ENCODE measurements at regions not wholly inside any gene's neighbourhood (a gene's known extent, or its start where the extent isn't known, plus 50 kb on each side); places are given as distances from the start of the nearest gene placed in this dataset.

DNA sequence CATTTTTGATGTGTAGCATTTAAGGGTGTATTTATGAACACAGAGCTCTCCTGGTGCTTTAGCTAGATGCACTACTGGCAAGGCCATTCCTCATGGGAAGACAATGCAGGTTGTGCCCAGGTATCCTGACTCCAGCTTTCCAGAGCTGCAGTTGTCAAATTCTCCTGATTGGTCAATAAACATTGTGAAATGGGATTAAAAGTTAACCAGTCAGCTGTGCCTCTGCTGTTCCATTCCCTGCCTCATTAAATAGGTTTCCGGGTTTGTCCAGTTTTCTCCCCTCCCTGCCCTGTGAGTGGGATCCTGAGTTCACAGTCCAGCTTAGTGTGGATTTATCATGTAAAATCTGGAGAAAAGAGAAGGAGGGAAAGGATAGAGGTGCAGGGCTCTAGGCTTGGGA, 207.3 kb downstream of the SQOR start:
- no peak overlapping the region for H2AK5ac ChIP-seq (ENCODE audit: low read depth, low read length)
- ChIA-PET CTCF (no interaction called here), POLR2A (ENCODE audit: unreplicated experiment) (no interaction called here)
- H3K14ac ChIP-seq (replicated peaks; ENCODE audit: low read depth, low read length), result no peak overlapping the region
- no peak overlapping the region for H3K4ac ChIP-seq (ENCODE audit: low read depth, low read length)
- no peaks in the 10 kb centered on the region for H3K36me3 ChIP-seq (ENCODE audit: control insufficient read depth, insufficient read depth, low read length)
- H3K4me2 ChIP-seq (ENCODE audit: low read depth, low read length), result no peak overlapping the region
- no peaks in the 10 kb centered on the region for H3K79me1 ChIP-seq (ENCODE audit: low read depth in 1 of 2, low read length in 2 of 2)
- H3K18ac ChIP-seq (ENCODE audit: low read depth, low read length), result no peak overlapping the region
- ATAC-seq (ENCODE audit: low read depth) (no peak), DNase-seq (no peak)
- no peak overlapping the region for H3K4me3 ChIP-seq (ENCODE audit: insufficient read depth, low read depth, low read length)
- WGBS, 2 experiments (ENCODE audit: extremely low coverage in 2 of 2, insufficient read length in 1 of 2), result no CpG with 5 or more reads among the region's 1 CpG
- no peak overlapping the region for H3K23ac ChIP-seq (ENCODE audit: low read depth, low read length)
- TF ChIP-seq POLR2A (IDR thresholded peaks at IDR 0.05; ENCODE audit: low read depth, low read length), result no peak
- no peaks in the 10 kb centered on the region for H3K4me1 ChIP-seq (ENCODE audit: control insufficient read depth, insufficient read depth, low read length)
- BruUV-seq (replicated peaks), result no TSS peak
- H4K8ac ChIP-seq (ENCODE audit: low read depth in 2 of 2, low read length in 2 of 2), result no peak overlapping the region
- H2AK9ac ChIP-seq (replicated peaks; ENCODE audit: low read depth, low read length, poor library complexity), result no peak overlapping the region
- H4K5ac ChIP-seq (ENCODE audit: low read depth, low read length), result no peak overlapping the region
- no peak overlapping the region for H2BK15ac ChIP-seq (ENCODE audit: low read depth, low read length)
- H2AFZ ChIP-seq (replicated peaks; ENCODE audit: low read length, poor library complexity), result no peak overlapping the region
- H3K9ac ChIP-seq (ENCODE audit: low read depth, low read length), result no peak overlapping the region
- intact Hi-C loops (cut with micrococcal nuclease), result no loop called here
- no peak overlapping the region for H3K56ac ChIP-seq (ENCODE audit: extremely low read depth, insufficient read depth, low read length)
- no peak overlapping the region for H2BK20ac ChIP-seq (ENCODE audit: low read depth, low read length)
- no peak overlapping the region for H2BK5ac ChIP-seq (ENCODE audit: low read depth, low read length, poor library complexity, severe bottlenecking)
- H3K27ac ChIP-seq (ENCODE audit: insufficient read depth, low read length), result no peak overlapping the region
- in situ Hi-C loops (cut with MboI; ENCODE audit: low sequenced_read_pairs), result no loop called here
- H3K27me3 ChIP-seq (ENCODE audit: control insufficient read depth, insufficient read depth, low read length), result no peaks in the 10 kb centered on the region
- no peaks in the 10 kb centered on the region for H4K20me1 ChIP-seq (ENCODE audit: insufficient read depth, low read length)
- H3K9me1 ChIP-seq (ENCODE audit: insufficient read depth, low read length), result no peaks in the 10 kb centered on the region
- H3K9me3 ChIP-seq (ENCODE audit: control insufficient read depth, insufficient read depth, low read length), result peaks cover 2% of the 10 kb centered on the region; the same call in 1 of the 2 replicates
- dilution Hi-C loops (cut with HindIII; ENCODE audit: low sequenced_read_pairs, unreplicated experiment), result no loop called here
- H4K91ac ChIP-seq (ENCODE audit: insufficient read depth, low read depth, low read length), result no peak overlapping the region
- no peak overlapping the region for H2BK120ac ChIP-seq (ENCODE audit: low read depth, low read length)

Measured in IMR-90 (cell line).